ENCODE measurements at regions not wholly inside any gene's neighbourhood (a gene's known extent, or its start where the extent isn't known, plus 50 kb on each side); places are given as distances from the start of the nearest gene placed in this dataset.
"Not testable (repeated sequence)": the region's sequence is repeated elsewhere in the genome, so short reads cannot be mapped to it uniquely, and the experiment has no call there.

GRCh38 chr3:160098926-160099626 lies 110.4 kb downstream of the IL12A start:
- no peak overlapping the region for H3K4me3 Mint-ChIP-seq (ENCODE audit: unreplicated experiment)
- no peaks in the 10 kb centered on the region for H3K27me3 Mint-ChIP-seq (ENCODE audit: unreplicated experiment)
- no peaks in the 10 kb centered on the region for H3K36me3 Mint-ChIP-seq (ENCODE audit: low read depth, unreplicated experiment)
- no peaks in the 10 kb centered on the region for H3K9me3 Mint-ChIP-seq (ENCODE audit: unreplicated experiment)
- H3K4me1 Mint-ChIP-seq (ENCODE audit: unreplicated experiment) = no peaks in the 10 kb centered on the region
- TF ChIP-seq CTCF (IDR thresholded peaks at IDR 0.05; ENCODE audit: unreplicated experiment) = no peak
- no peak for DNase-seq (ENCODE audit: low spot score)
- no peak overlapping the region for H3K27ac Mint-ChIP-seq (ENCODE audit: unreplicated experiment)

- H3K4me3 Mint-ChIP-seq (ENCODE audit: unreplicated experiment) = no peak overlapping the region
- H3K4me1 Mint-ChIP-seq (ENCODE audit: unreplicated experiment) = no peaks in the 10 kb centered on the region
- H3K9me3 Mint-ChIP-seq (ENCODE audit: unreplicated experiment) = no peaks in the 10 kb centered on the region
- DNase-seq (ENCODE audit: low spot score) = no peak
- no peaks in the 10 kb centered on the region for H3K27me3 Mint-ChIP-seq (ENCODE audit: unreplicated experiment)
- no peaks in the 10 kb centered on the region for H3K36me3 Mint-ChIP-seq (ENCODE audit: low read depth, unreplicated experiment)
- H3K27ac Mint-ChIP-seq (ENCODE audit: unreplicated experiment) = no peak overlapping the region
- TF ChIP-seq CTCF (IDR thresholded peaks at IDR 0.05; ENCODE audit: unreplicated experiment) = no peak
Measured at GRCh38 chr3:160099834-160100233, 111.2 kb downstream of the IL12A start.

- H3K36me3 Mint-ChIP-seq (ENCODE audit: low read depth, unreplicated experiment) = no peaks in the 10 kb centered on the region
Measured at GRCh38 chr3:160100610-160101009, 112.0 kb downstream of the IL12A start.

GRCh38 chr3:160102001-160102400 lies 113.4 kb downstream of the IL12A start:
- not testable (repeated sequence) for DNase-seq (ENCODE audit: low spot score); H3K4me1 Mint-ChIP-seq (ENCODE audit: unreplicated experiment); H3K9me3 Mint-ChIP-seq (ENCODE audit: unreplicated experiment); H3K27me3 Mint-ChIP-seq (ENCODE audit: unreplicated experiment); H3K36me3 Mint-ChIP-seq (ENCODE audit: low read depth, unreplicated experiment); H3K27ac Mint-ChIP-seq (ENCODE audit: unreplicated experiment); H3K4me3 Mint-ChIP-seq (ENCODE audit: unreplicated experiment)

More at GRCh38 chr3:160100610-160101009, 112.0 kb downstream of the IL12A start:
- Mint-ChIP-seq H3K27me3 (ENCODE audit: unreplicated experiment) (no peaks in the 10 kb centered on the region), H3K27ac (ENCODE audit: unreplicated experiment) (no peak overlapping the region), H3K4me3 (ENCODE audit: unreplicated experiment) (no peak overlapping the region), H3K9me3 (ENCODE audit: unreplicated experiment) (no peaks in the 10 kb centered on the region), H3K4me1 (ENCODE audit: unreplicated experiment) (no peaks in the 10 kb centered on the region)
- TF ChIP-seq CTCF (IDR thresholded peaks at IDR 0.05; ENCODE audit: unreplicated experiment) = no peak
- DNase-seq (ENCODE audit: low spot score) = no peak

- Mint-ChIP-seq H3K4me3 (ENCODE audit: unreplicated experiment) (no peak overlapping the region), H3K27ac (ENCODE audit: unreplicated experiment) (no peak overlapping the region), H3K27me3 (ENCODE audit: unreplicated experiment) (peaks cover 2% of the 10 kb centered on the region), H3K9me3 (ENCODE audit: unreplicated experiment) (no peaks in the 10 kb centered on the region), H3K36me3 (ENCODE audit: low read depth, unreplicated experiment) (no peaks in the 10 kb centered on the region), H3K4me1 (ENCODE audit: unreplicated experiment) (peaks cover 3% of the 10 kb centered on the region)
- DNase-seq (ENCODE audit: low spot score) = no peak
- TF ChIP-seq CTCF (IDR thresholded peaks at IDR 0.05; ENCODE audit: unreplicated experiment) = no peak
Measured at GRCh38 chr3:160103397-160103796, 114.8 kb downstream of the IL12A start.
